ENCODE measurements at regions not wholly inside any gene's neighbourhood (a gene's known extent, or its start where the extent isn't known, plus 50 kb on each side); places are given as distances from the start of the nearest gene placed in this dataset.

DNA sequence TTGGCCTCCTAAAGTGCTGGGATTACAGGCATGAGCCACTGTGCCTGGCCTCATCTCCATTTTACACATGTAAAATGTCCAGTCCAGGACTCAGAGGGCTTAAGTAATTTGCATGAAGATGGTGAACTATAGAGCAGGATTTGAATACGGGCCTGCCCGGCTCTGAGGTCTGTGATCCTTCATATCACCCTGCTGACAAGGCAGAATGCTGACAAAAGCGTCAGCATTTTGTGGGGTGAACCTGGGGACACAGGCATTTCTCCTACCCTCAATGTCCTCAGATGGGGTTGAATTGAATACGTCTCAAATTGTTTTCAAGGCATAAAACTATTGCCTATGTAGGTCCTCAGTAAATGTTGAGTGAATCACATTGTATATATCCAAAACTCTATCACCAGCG, 57.2 kb upstream of the GATA6 start:
- DNase-seq (ENCODE audit: low spot score), result no peak
- no peak overlapping the region for H3K4me2 ChIP-seq (ENCODE audit: low read depth, low read length)
- H3K9ac ChIP-seq (ENCODE audit: insufficient read depth, low read depth, low read length), result no peak overlapping the region
- H3K9me3 ChIP-seq (ENCODE audit: low read length), result no peaks in the 10 kb centered on the region
- BruUV-seq (replicated peaks), result no TSS peak
- ATAC-seq, result no peak
- no peak overlapping the region for H2AFZ ChIP-seq (ENCODE audit: low read length)
- no peaks in the 10 kb centered on the region for H3K36me3 ChIP-seq (replicated peaks in 1 of 2; ENCODE audit: control insufficient read depth in 1 of 2, insufficient read depth in 2 of 2, low read length in 2 of 2)
- no peak overlapping the region for H3K27ac ChIP-seq (ENCODE audit: extremely low read length, insufficient read depth, low read length)
- peaks cover 0 to 5% of the 10 kb centered on the region in 2 experiments; a peak in 1 of 5 replicates for H3K27me3 ChIP-seq (ENCODE audit: control insufficient read depth in 1 of 2, insufficient read depth in 2 of 2, low read length in 2 of 2)
- CTCF ChIA-PET (ENCODE audit: low intra/inter-chr PET ratio, low total read pairs), result no interaction called here
- no peak overlapping the region for H3K4me3 ChIP-seq (replicated peaks in 1 of 3; ENCODE audit: insufficient read depth in 1 of 3, low read depth in 2 of 3, low read length in 3 of 3)
- intact Hi-C loops (cut with micrococcal nuclease; ENCODE audit: unreplicated experiment), result loop anchor here (10.0 kb wide), 2 partner anchors 113 to 197 kb away; no protein-coding TSS in a partner anchor
- in situ Hi-C loops (cut with HindIII; ENCODE audit: extremely low pct_ligation_motif_present, low pct_unique_long_range_greater_than_20kb), result no loop called here
- FAIRE-seq, result no peak
- H3K79me2 ChIP-seq (ENCODE audit: insufficient read depth, low read length), result no peaks in the 10 kb centered on the region
- WGBS (ENCODE audit: low lambda C conversion rate), result 47% methylated on average over 5 of the region's 5 CpGs
- peaks cover 44% of the 10 kb centered on the region for H3K4me1 ChIP-seq (ENCODE audit: insufficient read depth, low read length)
- TF ChIP-seq MAFK (conservative IDR thresholded peaks at IDR 0.05 in 1 of 2, IDR thresholded peaks at IDR 0.05 in 1 of 2; ENCODE audit: low read length in 2 of 2), result peak in 1 of 2 experiments; percentile 79; a peak in 3 of 4 replicates
- TF ChIP-seq ZSCAN25 (CRISPR knock-in tag; IDR thresholded peaks at IDR 0.05), result no peak
- TF ChIP-seq ZNF790 (CRISPR knock-in tag; IDR thresholded peaks at IDR 0.05; ENCODE audit: borderline replicate concordance), result no peak
- TF ChIP-seq, protein P1, sequence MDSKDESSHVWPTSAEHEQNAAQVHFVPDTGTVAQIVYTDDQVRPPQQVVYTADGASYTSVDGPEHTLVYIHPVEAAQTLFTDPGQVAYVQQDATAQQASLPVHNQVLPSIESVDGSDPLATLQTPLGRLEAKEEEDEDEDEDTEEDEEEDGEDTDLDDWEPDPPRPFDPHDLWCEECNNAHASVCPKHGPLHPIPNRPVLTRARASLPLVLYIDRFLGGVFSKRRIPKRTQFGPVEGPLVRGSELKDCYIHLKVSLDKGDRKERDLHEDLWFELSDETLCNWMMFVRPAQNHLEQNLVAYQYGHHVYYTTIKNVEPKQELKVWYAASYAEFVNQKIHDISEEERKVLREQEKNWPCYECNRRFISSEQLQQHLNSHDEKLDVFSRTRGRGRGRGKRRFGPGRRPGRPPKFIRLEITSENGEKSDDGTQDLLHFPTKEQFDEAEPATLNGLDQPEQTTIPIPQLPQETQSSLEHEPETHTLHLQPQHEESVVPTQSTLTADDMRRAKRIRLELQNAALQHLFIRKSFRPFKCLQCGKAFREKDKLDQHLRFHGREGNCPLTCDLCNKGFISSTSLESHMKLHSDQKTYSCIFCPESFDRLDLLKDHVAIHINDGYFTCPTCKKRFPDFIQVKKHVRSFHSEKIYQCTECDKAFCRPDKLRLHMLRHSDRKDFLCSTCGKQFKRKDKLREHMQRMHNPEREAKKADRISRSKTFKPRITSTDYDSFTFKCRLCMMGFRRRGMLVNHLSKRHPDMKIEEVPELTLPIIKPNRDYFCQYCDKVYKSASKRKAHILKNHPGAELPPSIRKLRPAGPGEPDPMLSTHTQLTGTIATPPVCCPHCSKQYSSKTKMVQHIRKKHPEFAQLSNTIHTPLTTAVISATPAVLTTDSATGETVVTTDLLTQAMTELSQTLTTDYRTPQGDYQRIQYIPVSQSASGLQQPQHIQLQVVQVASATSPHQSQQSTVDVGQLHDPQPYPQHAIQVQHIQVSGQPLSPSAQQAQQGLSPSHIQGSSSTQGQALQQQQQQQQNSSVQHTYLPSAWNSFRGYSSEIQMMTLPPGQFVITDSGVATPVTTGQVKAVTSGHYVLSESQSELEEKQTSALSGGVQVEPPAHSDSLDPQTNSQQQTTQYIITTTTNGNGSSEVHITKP (CRISPR knock-in tag; IDR thresholded peaks at IDR 0.05; ENCODE audit: low read depth), result no peak
- TF ChIP-seq MAFF (IDR thresholded peaks at IDR 0.05; ENCODE audit: low read depth, low read length), result peak; percentile 60
- no peak for TF ChIP-seq MAF1 (CRISPR knock-in tag; IDR thresholded peaks at IDR 0.05; ENCODE audit: borderline replicate concordance)
- no peak for TF ChIP-seq ZSCAN12 (CRISPR knock-in tag; IDR thresholded peaks at IDR 0.05)
- TF ChIP-seq ZNF639 (CRISPR knock-in tag; conservative IDR thresholded peaks at IDR 0.05), result no peak
- POLR2A ChIA-PET, result no interaction called here
- no peaks in the 10 kb centered on the region for H4K20me1 ChIP-seq (ENCODE audit: insufficient read depth, low read length)
